HEK293 (cell line): ENCODE measurements at regions not wholly inside any gene's neighbourhood (a gene's known extent, or its start where the extent isn't known, plus 50 kb on each side); places are given as distances from the start of the nearest gene placed in this dataset.

Experiments used
- CTCF ChIA-PET: fragments of 350-600 bp; formaldehyde crosslinking; extraction: SDS; loops from one replicate; lab custom pipeline; 2021; ENCODE audit warnings: antibody characterized with exemption; lab: Yijun Ruan, JAX
- POLR2A ChIA-PET: fragments of 300-600 bp; formaldehyde crosslinking; extraction: SDS; loops from one replicate; lab custom pipeline; 2020; ENCODE audit warnings: antibody characterized with exemption, inconsistent platforms; lab: Yijun Ruan, JAX
- H3K27ac ChIP-seq: fragments of 200-500 bp; sonication (Bioruptor generic); 2 replicates; pipeline ENCODE4 v1.5.1; 2014; ENCODE audit warnings: low read depth, low read length, control low read depth, inconsistent platforms; ENCODE audit errors: extremely low read depth
- H3K36me3 ChIP-seq, 2 experiments: fragments of 200-500 bp in 1 of 2; sonication (Bioruptor generic) in 1 of 2; 1 replicate in 1 of 2; 2 replicates in 1 of 2; pipeline ENCODE4 v1.5.1; 2014 to 2017; ENCODE audit warnings: inconsistent platforms in 2 of 2, low read length in 2 of 2; ENCODE audit not compliant: control insufficient read depth in 2 of 2, insufficient read depth in 1 of 2
- H3K4me1 ChIP-seq: fragments of 200-500 bp; sonication (Bioruptor generic); 2 replicates; pipeline ENCODE4 v1.5.1; 2014; ENCODE audit warnings: mild to moderate bottlenecking, low read length, inconsistent platforms; ENCODE audit not compliant: control insufficient read depth, insufficient read depth
- H3K4me3 ChIP-seq: 2 replicates; pipeline ENCODE4 v1.5.1; 2011; ENCODE audit warnings: low read depth, mild to moderate bottlenecking, control low read depth, low read length, moderate library complexity
- H3K9me3 ChIP-seq: fragments of 200-500 bp; sonication (Bioruptor generic); 2 replicates; pipeline ENCODE4 v1.5.1; 2014; ENCODE audit warnings: low read depth, low read length, inconsistent platforms; ENCODE audit not compliant: control insufficient read depth, insufficient read depth
- AEBP2 ChIP-seq: fragments of 450-650 bp; formaldehyde crosslinking; IDR thresholded peaks from 2 replicates; pipeline ENCODE4 v1.5.1; 2016; ENCODE audit warnings: missing biosample characterization, missing genetic modification characterization, borderline replicate concordance
- GFI1B ChIP-seq: fragments of 450-650 bp; formaldehyde crosslinking; IDR thresholded peaks from 2 replicates; pipeline ENCODE4 v1.5.1; 2016; ENCODE audit warnings: missing biosample characterization, missing genetic modification characterization
- HOXD13 ChIP-seq: sonication (generic); formaldehyde crosslinking; IDR thresholded peaks from 2 replicates; pipeline ENCODE4 v1.8.0; 2022; ENCODE audit warnings: missing genetic modification reagents, borderline replicate concordance
- IKZF3 ChIP-seq: fragments of 450-650 bp; IDR thresholded peaks from 2 replicates; pipeline ENCODE4 v1.5.0; 2018; ENCODE audit warnings: missing biosample characterization, mild to moderate bottlenecking, missing genetic modification characterization, moderate library complexity
- KLF7 ChIP-seq: fragments of 450-650 bp; formaldehyde crosslinking; IDR thresholded peaks from 2 replicates; pipeline ENCODE4 v1.5.1; 2016; ENCODE audit warnings: missing biosample characterization, missing genetic modification characterization, borderline replicate concordance
- PBX3 ChIP-seq: sonication (generic); formaldehyde crosslinking; IDR thresholded peaks from 2 replicates; pipeline ENCODE4 v1.8.1; 2022; ENCODE audit warnings: mild to moderate bottlenecking, moderate library complexity, missing genetic modification reagents
- PRDM6 ChIP-seq: fragments of 450-650 bp; formaldehyde crosslinking; IDR thresholded peaks from 2 replicates; pipeline ENCODE4 v1.5.1; 2017; ENCODE audit warnings: missing biosample characterization, missing genetic modification characterization
- REPIN1 ChIP-seq: fragments of 450-650 bp; formaldehyde crosslinking; IDR thresholded peaks from 2 replicates; pipeline ENCODE4 v1.5.1; 2017; ENCODE audit warnings: missing biosample characterization, missing genetic modification characterization, low read depth
- SP2 ChIP-seq: fragments of 450-650 bp; formaldehyde crosslinking; IDR thresholded peaks from 2 replicates; pipeline ENCODE4 v1.5.1; 2016; ENCODE audit warnings: missing biosample characterization, missing genetic modification characterization
- TCF7L2 ChIP-seq: IDR thresholded peaks from 2 replicates; pipeline ENCODE4 v1.6.1; 2011; ENCODE audit warnings: low read depth, mild to moderate bottlenecking, inconsistent platforms, low read length, moderate library complexity, borderline replicate concordance
- TRIM28 ChIP-seq: IDR thresholded peaks from 2 replicates; pipeline ENCODE4 v1.6.1; 2011; ENCODE audit warnings: low read length, control low read depth, borderline replicate concordance
- ZBTB11 ChIP-seq: fragments of 450-650 bp; formaldehyde crosslinking; conservative IDR thresholded peaks from 2 replicates; pipeline ENCODE4 v1.5.1; 2016; ENCODE audit warnings: low read depth, missing biosample characterization, missing genetic modification characterization
- ZNF16 ChIP-seq: fragments of 450-650 bp; formaldehyde crosslinking; IDR thresholded peaks from 2 replicates; pipeline ENCODE4 v1.5.1; 2016; ENCODE audit warnings: low read depth, missing biosample characterization, missing genetic modification characterization
- ZNF202 ChIP-seq: fragments of 450-650 bp; formaldehyde crosslinking; IDR thresholded peaks from 2 replicates; pipeline ENCODE4 v1.5.1; 2016; ENCODE audit warnings: missing biosample characterization, missing genetic modification characterization, borderline replicate concordance
- ZNF274 ChIP-seq, 2 experiments: fragments of 200-500 bp in 1 of 2; fragments of 450-650 bp in 1 of 2; sonication (Bioruptor generic) in 1 of 2; formaldehyde crosslinking in 1 of 2; IDR thresholded peaks; 2 replicates each; pipeline versions ENCODE4 v1.5.1 to v1.6.1; 2014 to 2016; ENCODE audit warnings: borderline replicate concordance in 1 of 2, inconsistent platforms in 1 of 2, low read length in 1 of 2, missing biosample characterization in 1 of 2, missing genetic modification characterization in 1 of 2
- ZNF426 ChIP-seq: fragments of 450-650 bp; formaldehyde crosslinking; IDR thresholded peaks from 2 replicates; pipeline ENCODE4 v1.5.1; 2017; ENCODE audit warnings: missing biosample characterization, missing genetic modification characterization, mild to moderate bottlenecking, inconsistent platforms, moderate library complexity
- ZNF677 ChIP-seq: fragments of 450-650 bp; IDR thresholded peaks from 2 replicates; pipeline ENCODE4 v1.5.0; 2018; ENCODE audit warnings: missing biosample characterization, mild to moderate bottlenecking, missing genetic modification characterization, moderate library complexity
- ZNF768 ChIP-seq: fragments of 450-650 bp; formaldehyde crosslinking; IDR thresholded peaks from 2 replicates; pipeline ENCODE4 v1.5.1; 2018; ENCODE audit warnings: missing biosample characterization, mild to moderate bottlenecking, missing genetic modification characterization

- H3K27ac ChIP-seq = no peak overlapping the region
- H3K9me3 ChIP-seq = no peaks in the 10 kb centered on the region
- POLR2A ChIA-PET = no interaction called here
- peak; percentile 69 for TF ChIP-seq TCF7L2
- TF ChIP-seq ZNF16 (tag by site-specific recombination) = no peak
- peak; percentile 41; the same call in 1 of the 2 replicates for TF ChIP-seq TRIM28
- CTCF ChIA-PET = interaction anchor here (1.2 kb wide), 1 partner anchor 132 kb away, joined by 5 read pairs; no protein-coding TSS in a partner anchor
- H3K36me3 ChIP-seq = no peaks in the 10 kb centered on the region
- H3K4me1 ChIP-seq = peaks cover 4% of the 10 kb centered on the region; the same call in 1 of the 2 replicates
- no peak overlapping the region for H3K4me3 ChIP-seq
Measured at GRCh38 chr3:167908746-167909503, 173.4 kb downstream of the SERPINI1 start.

GRCh38 chr3:167908221-167908620, 172.7 kb downstream of the SERPINI1 start:
- CTCF ChIA-PET = no interaction called here
- POLR2A ChIA-PET = no interaction called here

GRCh38 chr3:167901138-167901537, 165.6 kb downstream of the SERPINI1 start:
- H3K27ac ChIP-seq = no peak overlapping the region
- no peaks in the 10 kb centered on the region for H3K9me3 ChIP-seq
- no peak for TF ChIP-seq IKZF3 (tag by site-specific recombination)
- 0 out of 2 replicates have a peak, but pooled peaks have one; percentile 12 for TF ChIP-seq PRDM6 (tag by site-specific recombination)
- H3K4me1 ChIP-seq = no peaks in the 10 kb centered on the region
- ChIA-PET CTCF (no interaction called here), POLR2A (no interaction called here)
- H3K36me3 ChIP-seq = no peaks in the 10 kb centered on the region
- H3K4me3 ChIP-seq = no peak overlapping the region

More at GRCh38 chr3:167908221-167908620, 172.7 kb downstream of the SERPINI1 start:
- H3K4me3 ChIP-seq = no peak overlapping the region
- TF ChIP-seq ZNF202 (tag by site-specific recombination) (no peak), ZNF677 (tag by site-specific recombination) (no peak)
- H3K4me1 ChIP-seq = peaks cover 4% of the 10 kb centered on the region; the same call in 1 of the 2 replicates
- no peak overlapping the region for H3K27ac ChIP-seq
- no peaks in the 10 kb centered on the region for H3K36me3 ChIP-seq
- no peaks in the 10 kb centered on the region for H3K9me3 ChIP-seq

- ChIA-PET POLR2A (no interaction called here), CTCF (interaction anchor here (0.6 kb wide), 1 partner anchor 224 kb away, joined by 3 read pairs; no protein-coding TSS in a partner anchor)
- no peaks in the 10 kb centered on the region for H3K9me3 ChIP-seq
- no peaks in the 10 kb centered on the region for H3K4me1 ChIP-seq
- no peaks in the 10 kb centered on the region for H3K36me3 ChIP-seq
- H3K27ac ChIP-seq = no peak overlapping the region
- no peak overlapping the region for H3K4me3 ChIP-seq
- no peak for TF ChIP-seq ZNF768 (tag by site-specific recombination)
- no peak for TF ChIP-seq GFI1B (tag by site-specific recombination)
- no peak for TF ChIP-seq HOXD13 (CRISPR knock-in tag)
- TF ChIP-seq REPIN1 (tag by site-specific recombination) = no peak
- no peak for TF ChIP-seq ZNF274 (IDR thresholded peaks at IDR 0.05; ENCODE audit: low read length)
- no peak for TF ChIP-seq ZNF274 (tag by site-specific recombination; IDR thresholded peaks at IDR 0.05; ENCODE audit: borderline replicate concordance)
- TF ChIP-seq KLF7 (tag by site-specific recombination) = no peak
- no peak for TF ChIP-seq SP2
- no peak for TF ChIP-seq ZBTB11
- no peak for TF ChIP-seq AEBP2 (tag by site-specific recombination)
- no peak for TF ChIP-seq PBX3 (CRISPR knock-in tag)
- no peak for TF ChIP-seq ZNF426 (tag by site-specific recombination)
Measured at GRCh38 chr3:167899093-167899492, 163.6 kb downstream of the SERPINI1 start.
